22Rv1 (cell line): ENCODE measurements at regions not wholly inside any gene's neighbourhood (a gene's known extent, or its start where the extent isn't known, plus 50 kb on each side); places are given as distances from the start of the nearest gene placed in this dataset.

ENCODE experiments used
- H3K27ac ChIP-seq: fragments of 450-650 bp; 2 replicates; pipeline ENCODE4 v1.5.1; 2017
- CTCF ChIP-seq: fragments of 450-650 bp; IDR thresholded peaks from 2 replicates; pipeline ENCODE4 v1.5.1; 2017; ENCODE audit warnings: mild to moderate bottlenecking
- ZFX ChIP-seq: fragments of 450-650 bp; IDR thresholded peaks from 2 replicates; pipeline ENCODE4 v1.6.1; 2017; ENCODE audit warnings: antibody characterized with exemption, borderline replicate concordance

- TF ChIP-seq CTCF (no peak), ZFX (no peak)
- no peak overlapping the region for H3K27ac ChIP-seq
Observed at GRCh38 chr11:69234740-69235710, 58.9 kb upstream of the MYEOV start.

- TF ChIP-seq ZFX (no peak), CTCF (no peak)
- H3K27ac ChIP-seq: no peak overlapping the region
Observed at GRCh38 chr11:69238573-69239351, 55.2 kb upstream of the MYEOV start.

GRCh38 chr11:69239641-69240040 lies 54.3 kb upstream of the MYEOV start:
- H3K27ac ChIP-seq: no peak overlapping the region
- TF ChIP-seq CTCF: no peak
- no peak for TF ChIP-seq ZFX

- TF ChIP-seq CTCF: peak; percentile 34
- TF ChIP-seq ZFX: no peak
- no peak overlapping the region for H3K27ac ChIP-seq
Observed at GRCh38 chr11:69240332-69241074, 53.5 kb upstream of the MYEOV start.

GRCh38 chr11:69241075-69241740 lies 52.7 kb upstream of the MYEOV start:
- TF ChIP-seq CTCF (no peak; the same call in 1 of the 2 replicates), ZFX (no peak)
- no peak overlapping the region for H3K27ac ChIP-seq

GRCh38 chr11:69241844-69242243 lies 52.1 kb upstream of the MYEOV start:
- H3K27ac ChIP-seq: no peak overlapping the region
- TF ChIP-seq CTCF (no peak), ZFX (no peak)
